ENCODE measurements at regions not wholly inside any gene's neighbourhood (a gene's known extent, or its start where the extent isn't known, plus 50 kb on each side); places are given as distances from the start of the nearest gene placed in this dataset.

DNA sequence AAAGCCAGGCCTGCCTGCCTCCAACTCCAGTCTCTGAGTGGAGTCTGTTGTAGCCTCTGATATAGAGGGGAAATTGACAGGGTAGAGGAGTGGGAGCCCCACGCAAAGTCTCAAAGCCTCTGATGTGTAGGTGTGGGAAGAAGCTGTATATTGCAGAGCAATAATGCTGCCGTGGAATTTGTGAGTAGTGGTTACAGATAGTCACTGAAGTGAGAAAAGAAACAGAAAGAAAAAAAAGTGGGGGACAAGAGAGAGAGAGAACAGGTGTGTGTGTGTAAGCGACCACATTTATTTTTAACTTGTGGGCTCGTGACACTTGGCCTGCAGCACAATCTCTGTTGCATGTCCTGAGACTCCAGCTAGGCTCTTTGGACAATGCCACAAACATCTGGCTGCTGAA, 227.8 kb downstream of the NSG2 start:
- no peak overlapping the region for H3K4me3 Mint-ChIP-seq
- no peak overlapping the region for H3K27ac Mint-ChIP-seq
- intact Hi-C loops (cut with micrococcal nuclease) = no loop called here
- no peaks in the 10 kb centered on the region for H3K36me3 Mint-ChIP-seq (ENCODE audit: low read depth)
- H3K27me3 Mint-ChIP-seq = no peaks in the 10 kb centered on the region
- H3K4me1 Mint-ChIP-seq (ENCODE audit: low read depth) = no peaks in the 10 kb centered on the region
- H3K9me3 Mint-ChIP-seq = no peaks in the 10 kb centered on the region

DNA sequence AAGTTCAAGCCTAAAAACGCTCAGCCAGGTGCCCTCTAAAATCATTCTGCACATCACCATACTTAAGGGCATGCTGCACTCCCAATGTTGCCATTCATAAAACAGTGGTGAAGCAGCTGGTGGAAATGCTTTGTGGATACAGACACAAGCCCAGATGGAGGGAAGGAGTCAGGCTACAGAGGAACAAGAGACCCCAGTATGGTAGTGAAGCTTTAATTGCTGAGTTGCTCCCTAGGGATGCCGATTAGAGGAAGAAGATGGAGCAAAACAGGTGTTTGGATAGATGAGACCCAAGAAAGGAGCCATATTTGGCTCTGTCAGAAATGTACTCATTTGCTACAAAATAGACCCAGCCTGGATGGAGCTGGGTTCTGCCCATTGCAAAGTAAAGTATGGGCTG, 230.5 kb downstream of the NSG2 start:
- H3K27me3 Mint-ChIP-seq = no peaks in the 10 kb centered on the region
- no peak overlapping the region for H3K4me3 Mint-ChIP-seq
- no peaks in the 10 kb centered on the region for H3K9me3 Mint-ChIP-seq
- no peaks in the 10 kb centered on the region for H3K36me3 Mint-ChIP-seq (ENCODE audit: low read depth)
- H3K4me1 Mint-ChIP-seq (ENCODE audit: low read depth) = no peaks in the 10 kb centered on the region
- intact Hi-C loops (cut with micrococcal nuclease) = no loop called here
- H3K27ac Mint-ChIP-seq = no peak overlapping the region

DNA sequence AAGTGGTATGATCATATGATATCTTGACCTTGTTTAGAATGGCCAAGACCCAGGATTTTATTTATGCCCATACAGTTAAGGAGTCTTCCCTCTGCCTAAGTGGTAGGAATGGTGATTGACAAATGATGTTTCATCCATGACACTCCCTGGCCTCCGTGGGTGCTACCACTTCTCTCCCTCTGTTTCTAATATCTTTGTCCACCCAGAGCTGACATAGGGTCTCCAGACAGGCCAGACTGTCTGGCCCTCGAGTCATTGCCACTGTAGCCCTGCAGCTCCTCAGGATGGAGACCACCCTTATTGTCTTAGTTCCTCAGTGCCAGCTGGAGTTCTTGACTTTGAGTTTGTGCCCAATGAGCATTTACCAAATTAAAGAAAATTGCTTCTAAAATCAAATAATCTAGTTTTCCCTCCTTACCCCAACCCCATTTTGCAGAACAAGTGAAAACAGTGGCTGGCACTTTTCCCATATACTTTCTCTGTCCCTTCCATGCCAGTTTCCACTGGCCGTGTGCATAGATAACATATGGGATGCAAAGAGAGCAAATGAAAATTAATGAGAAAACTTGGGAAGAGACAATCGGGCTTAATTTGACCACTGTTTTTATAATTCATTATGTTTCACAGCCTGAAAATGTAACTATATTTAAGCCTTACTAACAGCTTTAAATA, 235.7 kb downstream of the NSG2 start:
- Mint-ChIP-seq H3K9me3 (no peaks in the 10 kb centered on the region), H3K27me3 (peaks cover 3% of the 10 kb centered on the region), H3K27ac (no peak overlapping the region), H3K4me1 (ENCODE audit: low read depth) (no peaks in the 10 kb centered on the region), H3K4me3 (no peak overlapping the region), H3K36me3 (ENCODE audit: low read depth) (no peaks in the 10 kb centered on the region)
- intact Hi-C loops (cut with micrococcal nuclease) = no loop called here

DNA sequence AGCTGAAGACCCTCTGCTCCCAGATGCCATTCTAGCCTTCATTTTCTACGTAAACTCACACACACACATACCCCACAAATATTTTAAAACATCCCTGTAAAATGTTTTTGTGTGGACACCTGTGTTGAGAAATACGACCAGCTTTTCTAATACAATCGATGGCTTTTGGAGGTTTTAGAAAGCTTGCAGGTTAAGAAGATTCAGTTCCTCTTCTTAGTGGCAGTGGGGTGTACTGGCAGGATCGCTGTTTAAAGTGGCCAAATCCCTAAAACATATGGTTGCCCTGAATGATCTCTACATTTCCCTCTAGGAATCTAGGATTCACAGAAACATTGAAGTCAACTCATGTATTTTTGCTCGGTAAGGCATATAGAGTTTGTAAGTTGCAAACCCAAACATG, 236.3 kb downstream of the NSG2 start:
- no peaks in the 10 kb centered on the region for H3K4me1 Mint-ChIP-seq (ENCODE audit: low read depth)
- H3K36me3 Mint-ChIP-seq (ENCODE audit: low read depth) = no peaks in the 10 kb centered on the region
- no peak overlapping the region for H3K27ac Mint-ChIP-seq
- no peak overlapping the region for H3K4me3 Mint-ChIP-seq
- H3K27me3 Mint-ChIP-seq = peaks cover 3% of the 10 kb centered on the region
- intact Hi-C loops (cut with micrococcal nuclease) = no loop called here
- no peaks in the 10 kb centered on the region for H3K9me3 Mint-ChIP-seq

DNA sequence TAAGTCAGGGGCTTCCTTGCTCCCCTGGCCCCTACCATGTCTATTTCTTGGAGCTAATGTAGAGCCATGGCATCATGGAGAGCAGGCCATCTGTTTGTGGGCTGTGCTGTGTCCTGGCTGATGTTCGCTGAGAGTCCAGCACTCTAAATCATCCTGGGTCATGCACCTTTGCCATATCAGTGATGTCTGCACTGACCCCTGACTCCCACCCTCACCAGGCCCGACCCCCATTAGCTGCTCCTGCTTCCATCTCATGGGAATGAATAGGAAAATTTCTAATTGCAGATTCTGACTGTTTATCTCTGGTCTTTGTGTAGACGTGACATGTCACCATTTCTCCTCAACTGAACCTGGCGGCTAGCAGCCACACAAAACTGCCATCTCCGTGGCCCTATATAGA, 236.9 kb downstream of the NSG2 start:
- Mint-ChIP-seq H3K36me3 (ENCODE audit: low read depth) (no peaks in the 10 kb centered on the region), H3K4me3 (no peak overlapping the region), H3K27me3 (peaks cover 3% of the 10 kb centered on the region), H3K9me3 (no peaks in the 10 kb centered on the region), H3K27ac (no peak overlapping the region), H3K4me1 (ENCODE audit: low read depth) (no peaks in the 10 kb centered on the region)
- intact Hi-C loops (cut with micrococcal nuclease) = no loop called here

DNA sequence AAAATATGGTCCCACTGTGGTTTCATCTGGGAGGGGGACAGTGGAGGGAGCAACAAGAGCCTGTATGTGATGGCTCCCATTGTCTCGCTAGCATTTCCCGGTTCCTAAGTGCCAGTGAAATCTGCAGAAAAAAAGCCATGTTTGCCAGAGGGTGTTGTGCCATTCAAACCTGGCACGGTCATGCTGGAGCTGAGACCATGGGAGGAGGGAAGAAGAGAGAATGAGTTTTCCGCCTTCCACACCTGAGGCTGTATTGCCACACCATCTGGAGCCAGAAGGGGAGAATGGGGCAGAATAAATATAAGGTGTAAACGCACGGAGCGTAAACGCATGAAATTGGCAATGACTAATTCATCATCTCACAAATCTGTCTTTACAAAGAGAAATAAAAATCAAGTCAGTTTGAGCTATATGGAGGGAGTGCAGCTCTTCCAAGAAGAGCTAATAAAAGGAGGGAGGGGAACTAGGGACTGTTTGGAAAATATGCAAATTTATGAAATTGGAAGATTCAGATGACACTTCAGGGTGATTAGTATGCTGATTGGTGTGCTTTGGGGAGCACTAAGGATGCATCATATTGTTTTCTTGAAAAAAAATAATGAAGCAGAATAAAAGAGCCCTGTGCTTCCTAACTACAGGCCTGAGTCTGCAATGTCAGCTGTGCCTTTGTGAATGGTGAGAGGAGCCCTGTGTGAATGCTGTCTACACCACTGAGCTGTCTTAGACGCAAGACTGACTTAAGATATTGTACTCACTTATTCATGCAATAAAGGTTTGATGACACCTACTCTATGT, 237.9 kb downstream of the NSG2 start:
- Mint-ChIP-seq H3K27me3 (peaks cover 3% of the 10 kb centered on the region), H3K27ac (no peak overlapping the region), H3K4me1 (ENCODE audit: low read depth) (no peaks in the 10 kb centered on the region), H3K36me3 (ENCODE audit: low read depth) (no peaks in the 10 kb centered on the region), H3K4me3 (no peak overlapping the region), H3K9me3 (no peaks in the 10 kb centered on the region)
- intact Hi-C loops (cut with micrococcal nuclease) = no loop called here

DNA sequence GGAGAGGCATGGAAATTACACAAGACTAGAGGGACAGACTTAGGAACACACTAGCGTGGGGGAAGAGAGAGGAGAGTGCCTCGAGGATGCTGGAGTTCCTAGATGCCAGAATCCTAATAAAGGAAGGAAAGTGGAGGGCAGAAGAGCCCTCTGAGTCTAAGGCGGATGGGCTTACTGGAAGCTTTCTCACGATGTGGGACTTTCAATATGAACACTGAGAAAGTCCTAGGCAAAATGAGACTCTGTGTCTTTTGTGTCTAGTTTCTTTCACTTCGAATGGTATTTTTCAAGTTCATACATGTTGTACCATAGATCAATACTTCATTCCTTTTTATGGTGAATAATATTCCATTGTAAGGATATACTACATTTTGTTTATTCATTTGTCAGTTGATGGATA, 239.4 kb downstream of the NSG2 start:
- Mint-ChIP-seq H3K4me1 (ENCODE audit: low read depth) (no peaks in the 10 kb centered on the region), H3K9me3 (no peaks in the 10 kb centered on the region), H3K27me3 (peaks cover 3% of the 10 kb centered on the region), H3K27ac (no peak overlapping the region), H3K36me3 (ENCODE audit: low read depth) (no peaks in the 10 kb centered on the region), H3K4me3 (no peak overlapping the region)
- intact Hi-C loops (cut with micrococcal nuclease) = no loop called here

DNA sequence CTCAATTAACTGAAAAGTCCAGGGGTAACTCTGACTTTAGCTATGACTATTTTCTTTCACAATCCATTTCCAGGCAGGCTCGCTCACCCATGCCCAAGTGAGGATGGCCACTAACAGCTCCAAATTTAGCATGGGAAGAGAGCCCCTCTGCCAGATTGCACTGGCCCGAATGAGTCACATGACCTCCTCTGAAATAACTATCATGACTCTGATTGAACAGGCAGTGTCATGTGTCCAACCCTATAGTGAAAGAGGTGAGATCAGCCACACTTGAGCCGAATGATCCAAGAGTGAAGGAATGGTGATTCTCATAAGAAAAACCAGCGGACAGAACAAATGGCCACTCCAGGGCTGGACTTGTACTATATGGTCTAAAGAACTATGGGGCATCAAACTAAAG, 242.3 kb downstream of the NSG2 start:
- Mint-ChIP-seq H3K27ac (no peak overlapping the region), H3K4me1 (ENCODE audit: low read depth) (no peaks in the 10 kb centered on the region), H3K9me3 (peaks cover 7% of the 10 kb centered on the region), H3K4me3 (no peak overlapping the region), H3K36me3 (ENCODE audit: low read depth) (no peaks in the 10 kb centered on the region), H3K27me3 (peaks cover 3% of the 10 kb centered on the region)
- intact Hi-C loops (cut with micrococcal nuclease) = no loop called here

DNA sequence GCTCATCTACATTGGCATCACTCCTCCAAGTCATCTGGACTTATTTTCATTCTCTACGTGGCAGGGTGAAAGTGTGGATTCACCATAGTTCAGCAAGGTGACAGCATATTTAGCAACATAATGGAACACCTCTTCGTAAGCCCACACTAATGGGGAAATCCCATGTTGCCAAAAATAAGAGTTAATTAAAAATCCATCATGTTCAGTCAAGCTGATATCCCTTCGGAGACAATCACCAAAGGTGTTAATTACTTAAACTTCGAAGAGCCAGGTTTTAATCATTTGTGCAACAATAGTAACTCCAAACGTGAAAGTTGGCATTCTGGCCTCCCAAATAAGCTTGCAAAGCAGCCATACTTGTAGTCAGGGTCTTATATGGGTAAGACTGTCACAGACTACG, 242.9 kb downstream of the NSG2 start:
- H3K36me3 Mint-ChIP-seq (ENCODE audit: low read depth) = no peaks in the 10 kb centered on the region
- no peaks in the 10 kb centered on the region for H3K4me1 Mint-ChIP-seq (ENCODE audit: low read depth)
- no peak overlapping the region for H3K27ac Mint-ChIP-seq
- no peak overlapping the region for H3K4me3 Mint-ChIP-seq
- intact Hi-C loops (cut with micrococcal nuclease) = no loop called here
- peaks cover 8% of the 10 kb centered on the region for H3K9me3 Mint-ChIP-seq
- H3K27me3 Mint-ChIP-seq = peaks cover 3% of the 10 kb centered on the region

DNA sequence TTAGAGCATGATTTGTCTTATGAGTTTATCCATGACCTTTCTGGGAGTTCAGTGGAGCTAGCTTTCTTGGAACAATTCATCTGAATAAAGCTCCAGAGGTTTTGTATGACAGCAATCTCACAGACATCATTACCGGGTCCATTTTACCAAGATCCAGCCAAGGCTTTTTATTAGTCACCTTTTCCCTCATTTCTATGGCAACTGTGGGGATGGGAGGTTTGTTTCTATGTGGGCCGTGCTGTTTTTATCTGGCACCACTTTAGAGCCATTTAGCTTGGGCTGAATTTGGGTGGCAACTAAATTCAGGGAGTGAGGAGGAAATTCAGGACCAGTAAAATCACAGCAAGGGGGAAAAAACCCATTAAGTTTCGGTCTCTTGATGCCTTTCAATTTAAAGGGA, 245.7 kb downstream of the NSG2 start:
- H3K27ac Mint-ChIP-seq = no peak overlapping the region
- no peaks in the 10 kb centered on the region for H3K4me1 Mint-ChIP-seq (ENCODE audit: low read depth)
- no peaks in the 10 kb centered on the region for H3K36me3 Mint-ChIP-seq (ENCODE audit: low read depth)
- no peak overlapping the region for H3K4me3 Mint-ChIP-seq
- intact Hi-C loops (cut with micrococcal nuclease) = no loop called here
- peaks cover 8% of the 10 kb centered on the region for H3K9me3 Mint-ChIP-seq
- H3K27me3 Mint-ChIP-seq = peaks cover 1% of the 10 kb centered on the region

DNA sequence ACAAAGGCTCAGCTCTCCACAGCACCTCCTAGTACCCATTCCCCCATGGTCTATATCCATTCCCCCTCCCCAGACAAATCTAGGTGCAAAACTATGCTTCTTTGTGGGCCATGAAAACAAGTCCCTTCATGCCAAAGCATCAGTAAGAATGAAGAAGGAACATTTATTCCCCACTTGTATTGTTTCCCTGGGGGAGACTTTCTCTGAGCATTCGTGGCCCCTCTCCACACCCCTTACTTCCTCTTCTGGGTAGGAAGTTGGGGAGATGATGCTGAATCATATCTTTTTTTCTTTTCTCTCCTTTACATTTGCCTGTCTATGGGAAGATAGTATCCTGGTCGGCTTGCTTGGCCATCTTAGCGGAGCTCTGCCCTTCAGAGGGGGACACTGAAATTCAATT, 246.8 kb downstream of the NSG2 start:
- intact Hi-C loops (cut with micrococcal nuclease) = no loop called here
- Mint-ChIP-seq H3K4me3 (no peak overlapping the region), H3K27ac (no peak overlapping the region), H3K36me3 (ENCODE audit: low read depth) (no peaks in the 10 kb centered on the region), H3K4me1 (ENCODE audit: low read depth) (no peaks in the 10 kb centered on the region), H3K27me3 (peaks cover 1% of the 10 kb centered on the region), H3K9me3 (peaks cover 8% of the 10 kb centered on the region)

DNA sequence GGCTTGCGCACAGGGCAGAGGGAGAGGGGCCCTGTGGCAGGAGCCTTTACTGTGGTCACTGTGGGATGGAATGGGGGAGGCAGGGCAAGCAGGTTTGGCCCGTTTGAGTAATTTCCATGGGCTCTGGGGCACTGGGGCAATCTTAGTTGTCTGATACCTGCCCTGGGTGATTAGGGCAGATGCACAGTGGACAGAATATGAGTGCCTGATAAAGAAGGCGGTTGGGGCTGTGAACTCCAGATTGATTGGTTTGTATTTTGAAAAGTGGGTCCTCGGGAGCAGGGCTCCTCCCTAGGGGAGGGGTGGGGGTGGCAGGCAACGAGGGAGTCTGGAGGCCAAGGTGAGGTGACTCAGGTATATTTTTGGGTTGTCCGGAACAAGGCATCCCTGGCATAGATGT, 247.5 kb downstream of the NSG2 start:
- Mint-ChIP-seq H3K27me3 (peaks cover 1% of the 10 kb centered on the region), H3K9me3 (peaks cover 8% of the 10 kb centered on the region), H3K36me3 (ENCODE audit: low read depth) (no peaks in the 10 kb centered on the region), H3K4me3 (no peak overlapping the region), H3K27ac (no peak overlapping the region), H3K4me1 (ENCODE audit: low read depth) (no peaks in the 10 kb centered on the region)
- intact Hi-C loops (cut with micrococcal nuclease) = no loop called here

DNA sequence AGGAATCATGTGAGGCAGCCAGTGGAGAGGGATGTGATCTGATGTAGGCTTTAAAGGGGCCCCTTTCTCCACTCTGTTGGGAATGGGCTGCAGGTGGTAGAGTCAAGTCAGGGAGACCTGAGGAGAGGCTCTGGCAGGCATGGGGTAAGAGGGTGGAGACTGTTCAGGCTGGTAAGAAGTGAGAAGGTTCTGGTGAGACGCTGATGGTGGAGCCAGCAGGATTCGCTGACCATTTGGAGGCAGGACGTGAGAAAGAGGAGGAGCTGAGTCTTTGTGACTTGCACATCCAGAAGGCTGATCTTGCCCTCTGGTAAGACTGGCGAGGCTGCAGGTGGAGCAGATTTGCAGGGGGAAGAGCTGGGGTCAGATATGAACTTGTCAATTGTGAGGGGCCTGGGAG, 248.0 kb downstream of the NSG2 start:
- Mint-ChIP-seq H3K36me3 (ENCODE audit: low read depth) (no peaks in the 10 kb centered on the region), H3K4me3 (no peak overlapping the region), H3K27ac (no peak overlapping the region), H3K4me1 (ENCODE audit: low read depth) (no peaks in the 10 kb centered on the region), H3K27me3 (peaks cover 1% of the 10 kb centered on the region), H3K9me3 (peaks cover 8% of the 10 kb centered on the region)
- intact Hi-C loops (cut with micrococcal nuclease) = no loop called here

DNA sequence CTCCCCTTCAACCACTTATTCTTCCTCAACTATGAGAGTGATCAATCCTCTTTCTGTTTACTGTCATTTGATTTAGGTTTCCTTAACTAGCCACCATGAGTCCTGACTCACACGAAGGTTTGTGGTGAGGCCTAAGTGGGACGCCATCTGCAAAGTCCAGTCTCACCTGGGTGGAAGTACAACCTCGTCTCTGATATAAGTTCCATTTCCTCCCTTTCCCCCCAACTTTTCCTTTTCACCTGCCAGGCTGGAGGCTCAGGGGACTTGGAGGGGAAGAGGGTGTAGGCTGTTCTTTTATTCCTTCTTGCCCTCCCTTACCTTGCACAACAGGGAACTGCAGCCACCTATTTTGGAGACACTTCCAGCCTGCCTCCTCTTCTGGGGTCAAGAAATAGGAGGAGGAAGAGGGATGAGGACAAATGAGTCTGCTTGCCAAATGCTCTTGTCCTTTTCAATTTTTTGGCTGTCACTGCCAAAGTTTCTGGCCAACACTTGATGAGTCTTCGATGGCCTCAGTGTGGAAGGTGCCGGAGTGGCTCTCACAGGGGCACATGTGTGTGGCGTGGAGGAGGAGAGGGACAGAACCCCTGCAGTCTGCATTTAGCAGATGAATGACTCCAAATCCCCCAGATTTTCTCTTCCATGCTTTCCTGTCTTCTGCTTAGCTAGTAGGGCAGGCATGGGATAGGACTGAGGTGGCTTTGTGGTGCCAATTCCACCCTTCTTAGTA, 249.6 kb downstream of the NSG2 start:
- Mint-ChIP-seq H3K27me3 (peaks cover 1% of the 10 kb centered on the region), H3K9me3 (peaks cover 8% of the 10 kb centered on the region), H3K27ac (no peak overlapping the region), H3K4me1 (ENCODE audit: low read depth) (no peaks in the 10 kb centered on the region), H3K36me3 (ENCODE audit: low read depth) (no peaks in the 10 kb centered on the region), H3K4me3 (no peak overlapping the region)
- intact Hi-C loops (cut with micrococcal nuclease) = no loop called here

All from dendritic cell treated with granulocyte-macrophage colony-stimulating factor and Interleukin-4, amounts not matched to agents 40 ng/mL and 50 ng/mL, for 4 days (primary cell).